GM19463 (cell line): ENCODE measurements at regions not wholly inside any gene's neighbourhood (a gene's known extent, or its start where the extent isn't known, plus 50 kb on each side); places are given as distances from the start of the nearest gene placed in this dataset.

Source experiments
- ATAC-seq: cut with Tn5 transposase; IDR thresholded peaks from one replicate; pipeline ENCODE4 v1.9.1; 2021; ENCODE audit warnings: mild to moderate bottlenecking, moderate library complexity; ENCODE audit not compliant: unreplicated experiment

DNA sequence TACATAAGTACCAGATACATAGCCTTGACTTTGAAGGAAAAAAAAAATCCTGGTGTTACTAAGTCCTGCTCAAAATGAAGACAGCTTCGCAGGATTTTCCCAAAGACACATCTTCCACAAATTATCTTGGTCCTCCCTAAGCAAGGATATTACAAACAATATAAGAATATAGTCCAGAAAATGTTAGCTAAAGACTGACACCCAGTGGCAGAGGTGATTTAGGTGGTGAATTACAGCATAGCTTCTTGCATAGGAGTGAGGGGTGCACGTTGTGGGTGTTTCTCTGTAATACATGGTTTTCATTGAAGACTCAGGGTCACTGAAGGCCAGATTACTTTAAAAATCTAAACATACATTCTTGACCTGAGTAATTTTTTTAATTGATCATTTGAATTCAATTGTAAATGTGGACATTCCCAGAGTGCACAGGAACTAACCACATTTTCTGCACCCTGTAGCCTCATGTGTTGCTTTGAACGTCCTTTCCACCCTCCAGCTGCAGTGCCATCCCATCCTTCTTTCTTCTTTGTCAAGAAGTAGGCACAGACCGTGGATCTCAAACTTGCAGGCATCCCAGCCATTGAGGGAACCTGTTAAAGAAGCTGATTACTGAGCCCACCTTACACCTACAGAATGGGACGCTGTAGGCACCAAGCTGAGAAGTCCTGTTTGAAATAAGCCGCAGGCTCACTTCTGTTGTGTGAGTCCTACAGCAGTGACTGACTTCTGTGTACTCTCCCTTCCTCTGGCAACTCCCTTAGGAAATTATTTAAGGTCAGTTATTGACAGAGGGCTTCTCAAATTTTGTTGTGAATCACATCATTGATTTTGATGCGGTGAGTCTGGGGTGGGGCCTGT lies 102.6 kb downstream of the PERP start:
- ATAC-seq, result no peak

DNA sequence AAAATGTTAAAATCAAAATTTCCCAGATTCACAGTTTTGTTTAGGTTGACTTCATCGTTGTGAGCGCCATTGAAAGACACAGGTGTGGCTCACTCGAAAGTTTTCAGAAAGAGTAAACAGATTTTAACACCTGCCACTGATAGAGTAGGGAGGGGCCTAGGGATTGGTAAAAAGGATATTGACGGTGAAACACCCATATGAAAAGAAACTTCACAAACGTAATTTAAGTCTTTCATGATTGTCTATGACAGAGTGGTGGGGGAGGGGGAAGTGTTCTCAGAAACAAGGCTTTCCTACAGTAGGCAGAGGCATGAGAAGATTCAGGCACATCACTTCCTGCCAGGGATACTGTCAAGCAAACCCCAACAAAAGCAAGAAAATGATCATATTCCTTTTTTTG lies 101.4 kb downstream of the PERP start:
- no peak for ATAC-seq

DNA sequence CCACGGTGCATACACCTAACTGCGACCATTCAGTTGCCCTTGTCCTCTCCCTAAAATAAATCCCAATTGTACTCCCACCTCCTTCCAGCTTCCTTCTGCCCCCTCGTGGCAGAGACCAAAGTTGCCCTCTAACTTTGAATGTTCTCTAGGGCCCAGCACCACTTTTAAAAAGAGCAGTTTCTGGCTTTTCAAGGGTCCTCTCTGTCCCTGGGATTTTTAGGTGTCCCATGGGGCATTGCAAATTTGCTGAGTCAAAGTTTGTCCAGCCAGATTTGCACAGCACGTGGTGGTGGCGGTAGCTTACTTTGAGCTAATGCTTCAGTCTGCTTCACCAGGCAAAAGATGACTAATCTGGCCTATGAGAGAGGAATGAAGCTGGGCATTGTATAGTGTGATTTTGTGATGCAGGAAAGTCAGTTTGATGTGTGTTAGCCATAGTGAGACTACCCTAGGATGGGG lies 100.2 kb downstream of the PERP start:
- ATAC-seq, result no peak

DNA sequence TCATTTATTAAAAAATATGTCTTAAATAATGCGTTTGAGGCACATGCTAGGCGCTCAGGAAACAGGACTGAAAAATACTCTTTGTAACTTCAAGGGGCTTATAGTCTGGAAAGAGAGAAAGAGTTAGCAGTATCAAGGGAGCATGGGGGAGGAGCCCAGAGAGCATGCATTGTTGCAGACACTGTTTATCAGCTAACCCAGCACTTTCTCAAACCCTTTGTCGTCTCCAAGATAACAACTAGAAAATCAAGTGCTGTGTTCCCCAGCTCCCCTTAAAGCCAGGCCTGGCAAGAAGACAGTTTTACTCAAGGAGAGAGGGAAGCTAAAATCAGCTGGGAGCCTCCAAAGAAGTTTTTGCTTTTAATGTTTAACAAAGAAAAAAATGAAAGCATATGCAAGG lies 98.4 kb downstream of the PERP start:
- no peak for ATAC-seq

DNA sequence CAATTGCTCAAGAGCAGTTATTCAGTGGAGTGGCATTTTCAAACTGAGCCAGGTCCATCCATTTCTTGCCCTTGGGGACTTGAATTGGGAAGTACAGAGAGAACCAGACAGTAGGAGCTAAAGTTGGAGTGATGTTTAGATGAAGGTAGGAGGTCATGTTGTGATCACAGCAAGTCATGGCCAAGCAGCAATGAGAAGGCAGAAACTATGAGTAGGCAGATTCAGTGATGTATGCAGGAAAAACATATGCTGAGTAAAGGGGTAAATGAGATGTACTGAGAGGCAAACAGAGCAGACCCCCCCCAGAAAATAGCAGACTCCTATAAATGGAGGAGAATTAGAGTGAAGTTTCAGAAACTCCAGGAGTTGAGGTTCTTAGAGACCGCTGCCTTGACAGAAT lies 95.8 kb downstream of the PERP start:
- ATAC-seq, result no peak

DNA sequence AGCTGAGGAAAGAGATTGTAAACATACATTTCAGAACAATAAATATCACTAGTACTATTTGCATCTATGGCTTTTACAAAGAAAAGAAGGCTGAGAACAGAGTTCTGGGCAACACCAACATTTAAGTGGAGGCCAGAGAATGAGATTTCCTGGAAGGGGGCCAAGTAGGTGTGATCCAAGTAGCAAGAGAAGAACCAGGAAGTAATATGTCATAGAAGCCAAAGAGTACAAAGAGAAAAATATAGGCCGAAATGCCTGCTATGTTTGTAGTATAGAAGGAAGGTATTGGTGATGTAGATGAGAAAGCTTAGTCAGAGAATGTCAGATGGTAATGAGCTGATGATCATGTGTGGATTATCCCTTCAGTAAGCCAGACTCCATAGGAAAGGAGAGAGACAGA lies 94.5 kb downstream of the PERP start:
- ATAC-seq, result no peak

DNA sequence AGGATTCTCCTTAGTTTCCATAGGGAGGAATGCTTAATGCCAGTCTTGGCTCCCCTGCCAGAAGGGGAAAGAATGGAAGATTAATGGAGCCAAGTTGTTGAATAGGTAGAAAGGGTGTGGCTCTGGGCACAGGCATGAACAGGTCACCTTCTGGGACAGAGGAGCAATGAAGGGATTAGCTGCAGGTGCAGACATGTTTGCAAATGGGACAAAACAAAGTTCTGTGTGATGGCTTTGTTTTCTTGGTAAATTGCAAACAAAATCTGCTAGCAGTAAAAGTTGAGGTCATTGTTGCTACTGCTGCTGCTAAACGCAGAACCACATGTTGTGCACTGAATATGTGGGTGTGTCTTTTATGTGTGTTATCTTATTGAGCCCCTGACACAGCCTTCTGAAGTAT lies 93.3 kb downstream of the PERP start:
- ATAC-seq, result no peak

DNA sequence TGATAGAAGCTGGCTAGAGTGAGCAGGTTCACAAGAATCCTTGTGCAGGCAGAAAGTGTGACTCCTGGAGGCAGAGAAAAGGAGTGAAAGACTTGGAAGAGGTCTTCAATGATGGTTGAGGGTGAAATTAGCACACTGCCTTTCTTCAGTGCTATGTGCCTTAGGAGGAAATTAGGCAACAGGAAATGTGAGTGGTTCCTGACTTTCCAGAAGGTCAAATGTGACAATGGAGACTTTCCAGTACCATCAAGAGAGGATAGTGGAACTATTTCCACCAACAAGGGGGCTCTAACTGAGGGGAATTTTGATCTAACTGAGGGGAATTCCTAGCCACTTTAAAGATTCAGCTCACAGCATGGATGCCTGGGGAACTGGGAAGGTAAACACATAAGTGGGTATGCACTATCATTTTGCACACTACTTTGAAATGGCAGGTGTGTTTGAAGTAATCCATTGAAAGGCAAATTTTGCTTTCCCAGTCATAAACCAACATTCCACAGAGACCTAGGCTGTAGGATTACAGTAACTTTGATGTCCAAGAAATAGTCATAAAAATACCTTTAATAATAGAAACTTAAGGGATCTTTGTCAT lies 90.0 kb downstream of the PERP start:
- ATAC-seq, result no peak

DNA sequence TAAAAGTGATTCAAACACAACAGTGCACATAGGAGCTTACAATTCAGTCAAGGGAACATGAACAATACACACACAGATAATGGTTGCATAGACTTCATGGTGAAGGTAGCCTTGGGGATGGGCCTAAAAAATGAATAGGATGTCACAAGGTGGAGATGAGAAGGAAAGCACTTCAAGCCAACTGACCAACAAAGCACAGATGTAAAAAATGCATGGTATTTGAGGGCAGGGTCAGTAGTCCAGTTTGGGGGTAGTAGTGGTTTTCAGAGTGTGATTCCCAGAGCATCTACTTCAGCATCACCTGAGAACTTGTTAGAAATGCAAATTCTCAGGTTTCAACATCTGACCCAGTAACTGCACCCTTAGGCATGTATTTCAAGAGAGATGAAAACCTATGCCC lies 88.9 kb downstream of the PERP start:
- ATAC-seq, result no peak

DNA sequence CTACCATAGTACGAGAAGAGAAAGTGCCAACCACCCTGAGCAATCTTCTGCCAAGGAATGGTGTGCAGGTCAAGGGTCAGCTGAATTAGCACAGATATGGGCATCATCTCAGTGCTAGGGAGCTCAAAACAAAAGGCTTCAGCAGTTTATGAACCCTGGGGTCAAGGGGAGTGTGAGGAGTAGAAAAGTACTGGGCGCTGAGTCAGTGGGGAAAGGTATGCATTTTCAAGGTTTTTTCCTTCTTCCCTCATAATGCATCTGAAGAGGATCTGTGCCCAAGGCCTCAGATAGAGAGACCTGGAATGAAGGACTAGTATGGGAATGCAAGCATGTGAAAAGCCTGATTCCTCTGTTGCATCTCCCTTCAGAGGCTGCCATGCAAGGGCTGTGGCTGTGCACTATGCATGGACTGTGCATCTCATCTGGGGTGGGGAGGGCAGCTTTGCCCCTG lies 81.7 kb downstream of the PERP start:
- ATAC-seq, result no peak

DNA sequence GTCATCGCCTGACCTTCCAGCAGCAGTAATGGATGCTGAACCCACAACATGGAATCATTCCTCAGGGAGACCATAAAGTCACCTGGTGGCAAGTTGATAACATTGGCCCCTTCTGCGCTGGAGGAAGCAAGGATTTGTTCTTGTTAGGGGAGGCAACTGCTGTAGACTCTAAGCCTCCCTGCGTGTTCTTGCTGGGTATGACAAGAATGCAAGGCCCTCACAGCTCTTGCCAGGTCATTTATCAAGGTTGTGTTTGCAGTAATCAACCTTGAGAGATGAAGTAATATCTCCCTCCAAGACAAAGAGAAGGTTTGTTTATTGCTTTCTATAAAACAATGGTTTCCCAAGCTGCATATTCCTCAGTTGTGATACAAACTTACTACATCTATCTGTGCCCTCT lies 80.9 kb downstream of the PERP start:
- no peak for ATAC-seq

DNA sequence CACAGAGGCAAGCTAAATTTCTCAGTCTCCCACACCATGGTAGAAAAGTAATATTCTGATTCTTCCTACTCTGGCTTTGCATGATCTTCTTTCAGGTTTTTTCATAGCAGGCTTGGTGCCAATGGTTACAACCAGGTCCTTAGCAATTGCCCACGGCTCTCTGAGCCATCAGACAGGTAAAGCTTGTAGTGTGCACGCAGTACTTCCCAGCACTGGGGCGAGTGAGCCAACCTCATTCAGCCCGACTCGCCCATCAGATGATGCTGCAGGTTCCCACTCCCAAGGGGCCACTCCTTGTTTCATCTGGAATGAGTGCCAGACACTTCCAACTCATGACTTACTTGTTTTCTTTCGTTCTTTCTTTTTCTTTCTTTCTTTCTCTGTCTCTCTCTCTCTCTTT lies 78.3 kb downstream of the PERP start:
- no peak for ATAC-seq

DNA sequence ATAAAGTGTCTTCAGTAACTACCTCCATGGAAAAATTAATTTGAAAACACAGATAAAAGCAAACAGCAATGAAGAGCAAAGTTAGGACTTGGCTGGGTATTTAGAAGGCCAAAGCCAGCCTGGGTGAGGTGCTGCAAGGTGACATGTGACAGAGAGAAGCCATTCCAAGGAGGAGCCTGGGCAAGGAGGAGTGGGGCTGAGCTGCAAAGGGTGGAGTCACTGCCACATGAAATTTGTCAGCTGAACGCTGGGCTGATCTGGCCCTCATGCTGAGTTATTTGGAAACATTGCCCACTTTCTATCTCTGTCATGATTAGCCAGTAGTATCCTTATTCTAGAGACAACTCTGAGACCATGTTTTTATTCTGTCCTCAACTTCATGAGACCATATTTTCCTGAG lies 76.3 kb downstream of the PERP start:
- no peak for ATAC-seq

DNA sequence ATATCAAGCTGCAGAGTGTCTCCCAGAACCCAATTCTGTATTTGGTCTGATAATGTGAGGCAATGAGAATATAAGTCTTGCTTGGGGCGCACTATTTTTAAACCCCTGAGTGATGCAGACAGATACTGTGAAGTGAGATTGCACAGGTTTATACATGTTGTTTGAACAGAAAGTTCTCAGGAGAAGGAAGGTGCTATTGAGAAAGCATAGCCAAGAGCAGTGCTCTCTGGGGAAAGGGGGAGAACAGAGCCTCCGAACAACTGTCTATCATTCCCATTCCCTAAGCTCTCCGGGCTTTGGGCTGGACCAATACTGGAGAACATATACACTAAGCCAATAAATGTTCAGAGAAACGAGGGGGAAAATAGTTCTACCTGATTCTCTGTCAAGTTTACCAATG lies 75.8 kb downstream of the PERP start:
- no peak for ATAC-seq

DNA sequence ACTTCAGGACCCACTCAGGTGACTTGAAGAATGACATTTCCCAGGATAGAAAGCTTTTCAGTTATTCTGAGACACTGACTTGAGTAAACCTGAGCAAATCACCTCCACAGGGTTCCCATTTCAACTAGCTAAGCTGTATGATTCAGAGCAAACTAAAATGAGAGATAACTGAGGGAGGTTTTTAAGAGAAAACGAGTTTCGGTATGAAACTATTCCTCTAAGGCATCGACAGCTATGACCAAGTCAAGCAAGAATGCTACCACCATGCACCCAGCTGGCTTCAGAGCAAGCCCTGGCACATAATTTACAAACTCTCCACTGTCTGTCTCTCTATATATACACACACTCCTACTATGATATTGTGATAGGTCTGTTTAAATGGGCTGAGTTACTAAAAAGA lies 75.4 kb downstream of the PERP start:
- no peak for ATAC-seq

DNA sequence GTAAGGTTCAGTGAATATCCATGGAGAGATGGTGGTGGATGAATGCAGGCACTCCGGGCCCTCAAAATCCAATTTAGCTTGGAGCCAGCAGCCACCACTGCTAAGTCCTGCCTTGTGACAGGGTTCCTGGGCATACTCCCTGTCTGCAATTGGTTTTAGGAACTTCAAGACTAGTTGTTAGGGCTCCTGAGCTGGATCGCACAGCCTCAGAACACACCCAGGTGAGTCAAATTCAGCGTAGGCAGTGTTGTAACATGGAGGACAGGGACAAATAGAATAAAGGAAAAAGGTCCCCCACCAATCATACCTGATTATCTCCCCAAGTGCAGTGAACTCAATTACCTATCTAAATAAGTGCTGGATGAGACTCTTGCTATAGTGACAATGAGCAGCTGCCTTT lies 74.6 kb downstream of the PERP start:
- ATAC-seq, result no peak

DNA sequence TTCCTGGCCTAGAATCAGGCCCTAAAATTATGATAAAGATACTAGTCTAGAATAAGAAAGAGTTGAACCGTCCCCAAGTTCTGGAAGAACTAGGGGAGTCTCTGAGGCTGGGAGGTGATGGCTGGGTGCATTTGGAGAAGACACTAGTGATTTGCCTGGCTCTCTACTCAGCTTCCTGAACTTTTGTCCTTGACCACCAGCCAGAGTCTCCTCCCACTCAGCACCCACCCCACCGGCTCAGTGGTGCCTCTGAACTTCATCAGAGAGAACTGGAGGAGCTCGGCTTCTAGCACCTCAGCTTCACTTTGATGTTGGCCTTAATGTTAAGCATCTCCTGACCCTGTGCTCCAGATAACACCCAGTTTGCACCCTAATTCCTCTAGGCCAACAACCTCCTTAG lies 73.0 kb downstream of the PERP start:
- ATAC-seq, result no peak

DNA sequence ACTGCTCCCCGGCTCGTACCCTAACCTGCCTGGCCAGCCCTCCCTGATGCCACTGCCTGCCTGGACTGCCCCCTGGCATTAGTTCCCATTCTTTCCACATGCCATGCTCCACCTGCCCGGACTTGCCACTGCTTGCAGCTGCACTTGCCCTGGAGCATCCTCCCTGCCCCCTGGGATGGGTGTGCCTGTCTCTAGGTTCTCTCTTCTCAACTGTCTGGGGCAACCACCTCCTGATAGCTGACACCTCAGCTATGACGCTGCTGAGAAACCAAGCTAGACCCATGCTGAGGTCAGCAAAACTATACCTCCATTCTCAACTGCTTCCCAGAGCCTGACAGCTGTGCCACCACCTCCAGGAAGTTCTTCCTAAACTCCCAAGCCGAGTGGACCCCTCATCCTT lies 72.1 kb downstream of the PERP start:
- no peak for ATAC-seq

DNA sequence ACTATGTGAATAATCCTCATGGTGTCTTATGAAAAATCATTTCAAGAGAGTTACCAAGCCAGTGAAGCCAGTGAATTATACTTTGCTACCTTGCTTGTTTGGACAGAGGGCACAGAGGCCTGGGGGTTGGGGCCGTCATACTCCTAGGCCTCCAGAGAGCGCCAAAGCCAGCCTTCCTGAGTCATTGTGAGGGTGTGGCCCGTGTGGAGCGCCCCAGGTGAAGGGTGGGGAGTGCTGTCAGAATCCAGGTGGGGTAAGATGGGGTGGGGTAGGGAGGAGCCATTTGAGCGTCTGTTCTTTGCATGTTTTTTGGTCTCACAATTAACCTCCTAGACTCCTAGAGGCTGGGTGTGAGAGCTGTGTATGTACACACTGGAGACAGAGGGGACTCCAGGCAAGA lies 71.1 kb downstream of the PERP start:
- no peak for ATAC-seq

DNA sequence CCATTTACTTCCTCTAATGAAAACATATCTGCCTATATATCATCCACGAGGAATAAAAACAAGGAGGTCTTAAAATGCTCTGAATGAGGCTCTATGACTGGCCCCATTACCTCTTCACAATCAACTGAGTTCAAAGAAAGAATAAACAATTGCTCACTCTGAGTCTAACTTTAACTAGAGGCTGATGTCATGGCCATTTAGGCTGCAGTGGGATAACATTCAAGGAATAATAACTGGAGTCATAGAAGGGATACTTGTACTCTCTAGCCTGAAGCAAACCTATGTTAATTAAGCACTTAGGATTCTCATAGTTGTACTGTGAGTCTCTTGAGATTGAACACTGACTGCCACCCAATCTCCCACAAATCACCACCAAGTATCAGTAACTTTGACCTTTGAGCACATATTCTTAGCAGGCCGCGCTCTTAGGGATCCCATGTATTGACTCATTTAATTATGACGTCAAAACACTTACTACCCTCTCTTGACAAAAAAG lies 70.2 kb downstream of the PERP start:
- no peak for ATAC-seq

DNA sequence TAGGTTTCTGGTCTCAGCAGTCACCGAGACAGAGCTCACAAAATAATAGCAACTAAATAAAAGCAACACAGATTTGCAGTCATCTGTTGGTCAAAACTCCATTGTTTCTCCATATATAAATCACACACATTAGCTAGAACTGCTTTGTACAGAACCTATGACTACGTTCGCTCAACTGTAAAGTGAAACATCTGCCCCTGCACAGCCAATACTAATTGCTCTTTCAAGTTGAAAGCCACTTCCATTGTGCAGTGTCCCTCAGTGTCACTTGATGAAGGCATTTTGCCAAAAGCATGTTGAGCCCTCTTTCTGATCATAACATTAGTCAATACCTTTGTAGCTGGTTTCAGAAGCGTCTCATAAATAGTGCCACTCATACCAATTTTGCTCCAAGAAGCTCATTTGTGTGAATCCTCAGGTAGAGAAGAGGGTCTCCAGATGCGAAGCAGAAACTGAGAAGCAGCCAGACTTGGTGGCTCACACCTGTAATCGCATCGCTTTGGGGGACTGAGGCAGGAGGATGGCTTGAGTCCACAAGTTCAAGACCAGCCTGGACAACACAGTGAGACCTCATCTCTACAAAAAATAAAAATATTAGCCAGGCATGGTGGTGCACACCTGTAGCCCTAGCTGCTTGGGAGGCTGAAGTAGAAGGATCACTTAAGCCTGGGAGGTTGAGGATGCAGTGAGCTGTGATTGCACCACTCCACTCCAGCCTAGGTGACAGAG lies 68.9 kb downstream of the PERP start:
- no peak for ATAC-seq
